HG02623 (cell line): ENCODE measurements at regions not wholly inside any gene's neighbourhood (a gene's known extent, or its start where the extent isn't known, plus 50 kb on each side); places are given as distances from the start of the nearest gene placed in this dataset.

ENCODE experiments used
- ATAC-seq: cut with Tn5 transposase; IDR thresholded peaks from one replicate; pipeline ENCODE4 v1.9.1; 2021; ENCODE audit warnings: moderate library complexity; ENCODE audit not compliant: unreplicated experiment

DNA sequence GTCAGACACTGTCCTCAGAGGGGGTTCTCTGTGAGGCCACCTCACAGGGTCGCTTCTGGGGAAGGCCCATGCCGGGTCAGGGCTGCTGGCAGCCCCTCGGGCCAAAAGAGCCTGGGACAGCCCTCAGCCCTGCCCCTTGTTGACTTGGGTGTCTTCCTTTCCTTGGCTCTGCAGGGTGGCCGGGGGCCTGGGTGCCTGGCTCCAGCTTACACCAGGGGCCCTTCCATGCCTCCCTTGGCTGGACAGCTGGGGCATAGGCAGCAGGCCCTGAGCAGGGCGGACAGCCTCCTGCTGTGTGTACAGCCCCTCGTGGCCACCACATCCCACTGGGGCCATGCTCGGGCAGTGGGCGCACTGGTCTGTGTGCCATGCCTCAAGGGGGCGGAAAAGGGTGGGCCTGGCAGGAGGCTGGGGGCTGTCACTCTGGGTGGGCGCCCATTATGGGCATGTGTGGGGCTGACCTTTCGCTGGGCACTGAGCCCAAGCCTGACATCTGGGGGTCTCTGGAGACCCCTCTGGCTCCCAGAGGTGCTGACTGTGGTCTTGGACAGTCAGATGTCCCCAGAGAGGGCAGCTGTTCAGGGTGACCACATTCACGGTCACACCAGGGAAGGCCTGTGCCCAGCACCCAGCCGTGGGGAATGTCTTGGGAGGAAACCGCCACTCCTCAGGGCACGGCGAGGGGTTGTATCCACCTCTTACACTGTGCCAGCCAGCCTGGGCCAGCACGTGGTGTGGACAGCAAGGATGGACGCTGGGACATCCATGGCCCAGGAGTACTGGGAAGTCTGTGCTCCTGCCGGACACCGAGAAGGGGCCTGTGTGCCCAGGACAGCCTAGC lies 313.3 kb downstream of the TMEM121 start:
- no peak for ATAC-seq

DNA sequence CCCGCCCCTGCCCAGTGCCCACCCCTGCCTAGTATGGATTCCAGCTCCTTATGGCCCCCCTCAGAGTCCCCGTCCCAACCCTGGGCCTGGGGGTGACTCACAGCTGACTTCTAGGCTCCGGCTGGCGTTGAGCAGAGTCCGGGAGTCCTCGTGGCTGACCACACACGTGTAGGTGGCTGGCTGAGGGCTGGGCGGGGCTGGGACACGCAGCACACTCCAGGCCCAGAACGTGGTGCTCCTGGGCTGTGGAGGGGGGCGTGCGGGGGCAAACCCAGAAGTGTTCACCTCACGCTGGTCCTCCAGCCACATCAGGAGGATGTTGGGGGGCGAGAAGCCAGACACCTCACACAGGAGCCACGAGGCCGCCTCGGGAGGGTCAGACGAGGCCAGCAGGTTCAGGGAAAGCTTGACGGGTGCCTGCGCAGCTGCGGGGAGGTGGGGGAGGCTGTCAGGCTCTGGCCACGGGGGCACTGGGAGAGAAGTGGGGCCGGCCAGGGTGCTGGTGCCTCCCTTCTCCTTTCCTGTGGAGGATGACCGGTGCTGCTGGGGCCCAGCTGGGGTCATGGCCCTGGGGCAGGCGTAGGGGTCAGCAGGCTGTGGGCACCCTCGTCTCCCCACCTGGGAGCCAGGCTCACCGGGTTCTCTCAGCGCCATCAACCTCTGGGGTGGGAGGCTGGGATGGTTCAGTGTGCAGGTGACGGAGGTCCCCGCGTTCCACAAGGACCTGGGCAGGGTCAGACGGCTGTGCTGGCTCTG lies 314.1 kb downstream of the TMEM121 start:
- no peak for ATAC-seq

DNA sequence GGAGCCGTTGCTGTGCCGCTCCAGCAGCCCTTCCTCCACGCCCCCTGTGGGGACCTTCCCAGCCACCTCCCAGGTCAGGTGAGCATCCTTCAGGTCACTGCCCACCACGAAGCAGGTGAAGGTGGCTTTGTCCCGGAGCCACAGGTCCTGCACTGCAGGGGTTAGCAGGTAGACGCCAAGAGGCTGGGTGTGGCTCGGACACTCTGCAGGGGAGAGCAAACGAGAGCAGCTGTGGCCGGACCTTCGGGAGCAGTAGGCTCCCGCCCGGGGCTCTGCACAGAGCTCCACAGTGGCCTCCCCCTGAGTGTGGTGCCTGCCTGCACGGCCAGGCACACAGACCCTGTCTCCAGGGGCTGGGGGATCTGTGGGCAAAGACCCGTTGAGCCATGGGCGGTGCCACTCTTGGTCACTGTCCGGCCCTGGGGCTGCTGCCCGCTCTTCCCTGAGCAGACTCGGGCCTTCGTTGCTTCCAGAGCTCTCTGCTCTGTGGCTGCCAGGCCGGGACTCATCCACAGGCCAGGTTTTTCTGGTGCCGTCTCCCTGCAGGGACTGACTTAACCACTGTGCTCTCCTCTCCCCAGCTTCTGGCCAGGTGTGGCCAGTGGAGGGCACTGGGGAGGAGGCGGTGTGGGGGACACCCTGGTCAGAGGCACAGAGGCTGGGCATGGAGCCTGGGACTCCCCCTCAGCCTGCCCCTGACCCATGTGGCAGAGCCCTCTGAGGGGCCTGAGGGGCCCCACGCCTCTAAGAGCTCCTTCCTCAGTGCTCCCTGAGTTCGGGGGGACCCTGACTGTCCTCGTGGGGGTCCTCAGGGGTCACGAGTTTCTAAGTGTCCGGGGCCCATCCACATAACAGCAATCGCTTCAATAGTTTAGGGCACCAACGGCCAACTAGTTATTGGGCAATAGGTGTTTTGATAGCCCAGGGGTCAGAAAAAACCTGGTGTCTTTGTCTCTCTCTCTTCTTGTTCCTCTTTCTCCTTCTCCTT lies 314.9 kb downstream of the TMEM121 start:
- ATAC-seq: no peak

DNA sequence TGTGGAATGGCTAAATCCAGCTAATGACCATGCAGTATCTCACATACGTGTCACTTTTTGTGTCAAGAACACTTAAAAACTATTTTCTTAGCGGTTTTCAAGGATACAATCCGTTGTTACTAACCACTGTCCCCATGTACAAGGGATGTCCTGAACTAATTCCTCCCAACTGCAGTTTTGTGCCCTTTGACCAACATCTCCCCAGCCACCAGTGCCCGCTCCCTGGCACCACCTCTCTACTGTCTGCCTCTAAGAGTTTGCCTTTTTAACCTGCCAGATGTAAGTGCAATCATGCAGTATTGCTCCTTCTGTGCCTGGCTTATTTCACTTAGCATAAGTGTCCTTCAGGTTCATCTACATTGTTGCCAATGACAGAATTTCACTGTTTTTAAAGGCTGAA lies 315.7 kb downstream of the TMEM121 start:
- no peak for ATAC-seq

DNA sequence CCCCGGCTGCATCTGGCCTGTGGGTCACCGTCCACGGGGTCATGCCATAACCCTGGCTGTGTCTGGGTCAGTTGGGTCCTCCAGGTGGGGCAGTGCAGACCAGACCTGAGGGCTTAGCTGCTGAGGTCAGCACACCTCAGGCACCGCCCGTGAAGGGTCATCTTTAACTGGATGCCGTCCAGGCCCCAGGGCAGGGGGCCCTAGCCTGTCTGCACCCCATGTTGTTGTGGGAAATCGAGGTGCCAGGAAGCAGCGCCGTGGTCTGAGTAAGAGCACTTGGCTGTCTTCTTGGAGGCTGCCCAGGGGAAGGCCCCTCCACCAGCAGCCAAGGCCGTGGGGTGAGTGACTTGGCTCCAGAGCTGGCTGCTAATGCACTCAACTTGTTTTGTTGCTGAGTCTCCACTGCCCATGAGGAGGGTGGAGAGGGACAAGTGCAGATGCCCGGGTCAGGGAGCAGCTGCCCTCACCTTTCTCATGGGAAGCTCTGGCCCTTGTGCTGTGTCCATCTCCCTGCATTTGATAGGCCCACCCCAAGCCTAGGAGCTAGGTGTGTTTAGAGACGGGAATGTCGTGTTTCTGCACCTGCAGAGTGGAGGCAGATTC lies 317.2 kb downstream of the TMEM121 start:
- ATAC-seq: no peak

DNA sequence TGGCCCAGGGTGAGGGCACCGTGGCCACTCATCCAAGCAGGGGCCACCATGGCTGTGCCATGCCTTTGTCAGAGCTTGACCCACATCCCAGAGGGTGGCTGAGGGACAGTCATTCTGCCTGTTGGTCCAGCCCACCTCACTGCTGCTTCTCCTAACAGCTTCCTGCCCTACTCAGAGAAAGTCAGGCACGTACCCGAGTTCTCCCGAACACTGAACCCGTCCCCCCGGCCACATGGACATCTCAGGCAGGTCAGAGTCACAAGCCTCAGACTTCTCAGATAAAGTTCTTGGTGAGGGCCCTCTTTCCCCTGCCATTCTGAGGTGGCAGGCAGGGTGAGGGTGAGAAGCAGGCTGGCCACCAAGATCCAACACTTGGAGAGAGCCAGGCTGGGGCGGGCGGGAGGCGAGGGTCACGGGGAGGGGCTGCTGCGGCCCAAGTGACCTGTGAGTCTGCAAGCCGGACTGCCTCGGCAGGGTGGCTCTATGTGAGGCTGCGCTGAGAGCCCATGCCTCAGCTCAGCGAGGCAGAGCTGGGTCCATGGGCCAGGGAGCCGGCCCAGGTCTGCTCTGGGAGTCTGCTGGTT lies 317.8 kb downstream of the TMEM121 start:
- no peak for ATAC-seq

DNA sequence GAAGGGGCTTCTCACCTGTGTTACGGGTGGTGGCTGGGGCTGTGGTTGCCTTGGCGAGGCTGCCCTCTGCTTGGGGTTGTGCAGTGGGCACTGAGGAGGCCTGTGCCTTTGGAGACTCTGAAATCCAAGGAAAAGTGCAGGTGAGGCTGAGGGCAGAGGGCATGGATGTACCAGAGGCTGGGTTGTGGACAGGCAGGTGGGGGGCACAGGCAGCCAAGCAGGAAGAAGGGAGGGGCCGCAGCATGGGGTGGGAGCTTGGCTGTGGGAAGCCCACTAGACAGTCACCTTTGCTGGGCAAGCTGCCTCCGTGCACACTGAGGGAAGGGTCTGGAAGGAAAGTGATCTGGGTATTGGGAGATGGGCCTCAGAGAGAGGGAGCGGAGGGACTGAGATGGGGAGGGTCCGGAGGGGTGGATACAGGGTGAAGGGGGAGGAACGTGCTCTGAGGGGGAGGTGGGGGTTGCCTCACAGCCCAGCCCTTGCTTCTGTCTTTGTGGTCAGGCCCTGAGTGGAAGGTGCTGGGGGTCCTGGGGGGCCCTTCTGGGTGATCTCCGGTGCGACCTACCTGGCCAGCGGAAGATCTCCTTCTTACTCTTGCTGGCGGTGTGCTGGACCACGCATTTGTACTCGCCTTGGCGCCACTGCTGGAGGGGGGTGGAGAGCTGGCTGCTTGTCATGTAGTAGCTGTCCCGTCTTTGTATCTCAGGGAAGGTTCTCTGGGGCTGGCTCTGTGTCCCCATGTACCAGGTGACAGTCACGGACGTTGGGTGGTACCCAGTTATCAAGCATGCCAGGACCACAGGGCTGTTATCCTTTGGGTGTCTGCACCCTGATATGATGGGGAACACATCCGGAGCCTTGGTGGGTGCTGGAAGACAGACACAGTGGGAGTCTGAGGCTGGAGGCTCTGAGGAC lies 318.7 kb downstream of the TMEM121 start:
- no peak for ATAC-seq

DNA sequence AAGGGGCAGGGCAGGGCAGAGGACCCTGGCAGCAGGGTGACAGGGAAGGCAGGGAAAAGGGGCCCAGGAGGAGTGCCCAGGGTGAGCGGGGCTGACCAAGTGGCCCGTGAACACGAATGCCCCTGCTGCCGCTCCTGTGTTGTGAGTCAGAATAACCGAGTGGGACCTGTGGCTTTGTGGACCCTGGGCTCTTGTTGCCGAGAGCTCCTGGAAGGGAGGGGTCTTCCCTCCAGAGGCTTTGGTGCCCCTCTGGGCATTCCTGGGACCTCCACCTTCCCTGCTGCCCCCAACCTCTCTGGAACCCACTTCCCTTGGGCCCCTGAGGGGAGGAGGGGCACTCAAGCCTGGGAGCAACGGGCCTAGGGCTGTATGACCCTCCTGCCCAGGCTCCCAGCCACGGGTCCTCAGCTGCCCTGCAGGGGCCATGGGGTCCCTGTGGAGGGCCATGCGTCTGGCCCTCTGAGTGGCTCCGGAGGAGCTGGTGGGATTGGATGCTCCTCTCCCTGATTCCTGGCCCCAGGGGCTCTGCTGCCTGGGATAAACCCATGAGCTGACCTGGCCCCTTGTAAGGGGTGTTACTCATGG lies 319.4 kb downstream of the TMEM121 start:
- no peak for ATAC-seq

DNA sequence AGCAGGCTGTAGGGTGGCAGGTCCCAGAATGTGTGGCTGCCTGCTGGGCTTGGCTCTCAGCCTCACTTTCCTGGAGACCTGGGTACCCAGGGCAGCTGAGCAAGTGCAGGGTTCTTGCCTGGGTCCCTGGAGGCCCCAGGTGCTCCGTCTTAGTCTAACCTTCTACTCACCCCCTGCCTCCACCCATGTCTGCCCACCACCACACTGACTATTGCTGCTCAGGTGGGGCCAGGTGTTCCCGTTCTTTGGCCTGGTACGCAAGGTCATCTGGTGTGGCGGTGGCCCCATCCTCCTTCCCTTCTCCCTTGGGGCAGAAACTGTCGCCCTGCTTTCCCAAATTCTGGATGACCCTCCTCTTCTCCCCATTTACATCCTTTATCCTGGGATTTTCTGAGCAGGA lies 319.9 kb downstream of the TMEM121 start:
- ATAC-seq: no peak

DNA sequence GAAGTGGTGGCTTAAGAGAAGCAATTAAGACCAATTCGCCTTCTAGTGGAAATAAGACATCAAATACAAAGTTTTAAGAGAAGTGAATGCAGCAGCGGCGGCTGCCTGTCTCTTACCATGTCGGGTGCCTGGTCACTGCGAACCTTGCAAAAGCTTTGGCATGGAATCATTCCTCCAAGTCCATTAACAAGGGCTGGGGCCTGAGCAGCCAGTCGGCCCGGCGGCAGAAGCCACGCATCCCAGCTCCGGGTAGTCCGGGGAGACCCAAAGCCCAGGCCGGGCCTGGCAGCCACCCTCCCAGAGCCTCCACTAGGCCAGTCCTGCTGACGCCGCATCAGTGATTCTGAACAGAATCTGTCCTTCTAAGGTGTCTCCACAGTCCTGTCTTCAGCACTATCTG lies 321.0 kb downstream of the TMEM121 start:
- no peak for ATAC-seq

DNA sequence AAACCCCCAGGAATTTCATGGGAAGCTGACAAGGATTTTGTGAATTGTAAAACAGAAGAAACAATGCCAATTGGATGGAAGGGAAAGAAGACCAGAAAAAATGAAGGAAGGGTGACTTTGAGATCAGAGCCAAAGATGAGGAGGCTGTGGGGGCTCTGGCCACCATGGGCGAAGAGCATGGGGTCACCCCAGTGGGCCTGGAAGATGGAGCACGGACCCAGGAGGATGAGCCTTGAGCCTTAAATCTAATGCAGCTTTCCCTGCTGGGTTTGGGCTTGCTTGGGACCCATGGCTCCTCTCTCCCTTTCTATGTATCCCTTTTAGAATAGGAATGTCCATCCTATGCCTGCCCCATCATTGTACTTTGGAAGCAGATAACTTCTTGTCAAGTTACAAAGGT lies 322.2 kb downstream of the TMEM121 start:
- no peak for ATAC-seq

DNA sequence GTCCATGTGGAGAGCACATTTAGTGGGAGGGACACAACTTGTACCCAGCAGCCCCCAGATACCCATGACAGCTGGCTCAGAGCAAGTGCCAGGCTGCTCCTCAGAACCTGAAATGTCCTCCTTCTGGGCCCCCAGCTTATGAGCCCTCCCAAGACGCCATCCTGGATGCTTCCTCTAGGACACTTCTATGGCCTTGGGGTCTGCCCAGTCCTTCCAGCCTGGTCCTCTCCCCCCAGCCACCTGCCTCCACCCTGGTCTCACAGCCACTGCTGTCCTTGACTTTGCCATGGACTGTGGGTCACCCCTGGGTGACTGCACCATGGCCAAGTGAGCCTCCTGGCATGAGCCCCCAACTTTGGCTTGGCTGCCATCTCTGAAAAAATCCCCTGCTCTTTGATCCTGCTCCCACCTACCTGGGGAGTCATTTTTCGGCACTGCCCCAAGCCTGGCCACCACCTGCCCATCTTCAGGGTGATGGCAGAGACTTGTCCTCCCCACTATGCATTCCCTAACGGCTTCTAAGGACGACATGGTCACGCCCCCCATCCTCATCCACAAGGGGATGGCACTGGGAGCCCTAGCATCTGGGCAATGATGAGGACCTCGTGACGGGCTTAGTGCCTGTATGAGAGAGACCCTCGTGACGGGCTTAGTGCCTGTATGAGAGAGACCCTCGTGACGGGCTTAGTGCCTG lies 323.7 kb downstream of the TMEM121 start:
- ATAC-seq: no peak

DNA sequence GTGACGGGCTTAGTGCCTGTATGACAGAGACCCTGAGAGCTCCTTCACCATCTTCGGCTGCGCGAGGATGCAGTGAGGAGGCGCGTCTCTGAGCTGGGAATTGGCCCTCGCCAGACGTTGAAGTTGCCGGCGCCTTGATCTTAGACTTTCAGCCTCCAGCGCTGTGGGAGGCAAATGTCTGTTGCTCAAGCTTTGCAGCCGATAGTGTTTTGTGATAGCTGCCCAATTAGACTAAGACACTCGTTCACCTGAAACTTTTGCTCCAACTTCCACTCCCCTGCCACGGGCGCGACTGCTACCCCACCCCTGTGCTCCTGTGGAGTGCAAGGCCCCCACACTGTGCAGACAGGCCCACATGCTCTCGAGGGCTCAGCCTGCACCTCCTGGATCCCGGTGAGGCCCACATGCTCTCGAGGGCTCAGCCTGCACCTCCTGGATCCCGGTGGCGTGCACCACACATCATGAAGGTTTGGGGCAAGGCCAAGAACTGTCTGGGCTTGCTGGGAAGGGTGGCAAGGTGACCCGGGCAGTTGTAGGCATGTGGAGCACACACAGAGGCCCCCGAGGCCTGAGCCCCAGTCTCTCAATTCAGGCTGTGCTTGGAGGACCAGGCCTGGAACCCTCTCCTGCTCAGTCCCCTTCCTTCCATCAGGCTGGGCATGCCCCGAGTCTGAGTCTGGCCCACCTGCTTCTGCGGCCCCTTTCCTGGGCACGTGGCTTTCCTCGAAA lies 324.6 kb downstream of the TMEM121 start:
- no peak for ATAC-seq

DNA sequence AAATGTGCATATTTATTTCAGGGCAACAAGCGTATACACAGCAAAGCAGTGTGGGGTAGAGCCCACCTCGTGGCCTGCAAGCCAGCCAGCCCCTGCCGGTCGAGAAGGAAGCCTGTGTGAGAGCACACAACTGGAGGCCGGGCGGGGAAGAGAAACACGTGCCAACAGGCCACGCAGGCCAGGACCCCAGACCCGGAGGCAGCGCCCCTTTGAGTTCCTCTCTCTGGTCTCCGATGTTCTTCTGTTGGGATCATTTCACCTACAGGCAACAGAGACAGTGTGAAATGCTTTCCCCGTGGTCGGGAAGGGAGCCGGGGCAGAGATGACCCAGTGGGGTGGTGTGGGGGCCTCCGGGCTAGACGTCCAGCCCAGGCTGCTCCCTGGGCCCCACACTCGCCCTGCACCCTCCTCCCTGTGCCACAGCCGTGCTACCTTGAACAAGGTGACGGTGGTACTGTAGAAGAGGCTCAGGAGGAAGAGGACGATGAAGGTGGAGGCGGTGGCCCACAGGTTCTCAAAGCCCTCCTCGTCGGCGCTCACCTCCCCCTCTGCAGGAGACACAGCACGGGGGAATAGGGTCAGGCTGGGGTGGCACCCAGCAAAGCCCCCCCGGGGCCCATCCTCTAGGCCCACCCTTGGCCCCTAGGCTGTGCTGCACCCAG lies 325.5 kb downstream of the TMEM121 start:
- no peak for ATAC-seq

DNA sequence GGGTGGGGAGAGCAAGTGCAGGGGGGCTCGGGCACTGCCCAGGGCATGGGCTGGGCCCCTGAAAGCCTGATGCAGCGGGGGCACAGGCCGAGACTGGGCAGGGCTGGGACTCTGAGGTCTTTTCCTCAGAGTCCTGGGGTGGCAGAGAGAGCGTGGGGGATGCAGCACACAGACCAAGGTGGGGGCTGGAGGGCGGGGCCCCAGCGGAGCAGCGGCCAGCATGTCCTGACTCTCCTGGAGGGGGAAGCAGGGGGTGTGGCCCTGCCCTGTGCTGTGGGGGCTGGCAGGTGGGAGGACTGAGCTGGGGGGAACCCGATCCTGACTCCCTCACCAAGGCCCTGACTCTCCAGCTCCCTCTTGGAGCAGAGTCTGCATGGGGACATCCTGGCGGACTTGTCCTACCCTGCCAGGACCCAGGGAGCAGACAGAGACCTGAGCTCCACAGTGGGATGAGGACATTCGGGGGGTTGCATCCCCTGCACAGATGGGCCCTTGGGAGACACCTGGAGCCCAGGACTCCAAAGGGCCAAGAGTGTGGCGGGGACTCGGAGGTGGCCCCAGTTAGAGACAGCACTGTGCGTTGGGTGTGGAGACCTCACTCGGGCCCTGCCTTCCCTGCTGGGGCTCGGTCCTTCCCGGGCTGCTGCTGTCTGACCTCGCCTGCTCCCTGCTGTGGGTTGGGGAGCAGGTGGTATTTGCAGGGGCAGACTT lies 326.1 kb downstream of the TMEM121 start:
- ATAC-seq: no peak

DNA sequence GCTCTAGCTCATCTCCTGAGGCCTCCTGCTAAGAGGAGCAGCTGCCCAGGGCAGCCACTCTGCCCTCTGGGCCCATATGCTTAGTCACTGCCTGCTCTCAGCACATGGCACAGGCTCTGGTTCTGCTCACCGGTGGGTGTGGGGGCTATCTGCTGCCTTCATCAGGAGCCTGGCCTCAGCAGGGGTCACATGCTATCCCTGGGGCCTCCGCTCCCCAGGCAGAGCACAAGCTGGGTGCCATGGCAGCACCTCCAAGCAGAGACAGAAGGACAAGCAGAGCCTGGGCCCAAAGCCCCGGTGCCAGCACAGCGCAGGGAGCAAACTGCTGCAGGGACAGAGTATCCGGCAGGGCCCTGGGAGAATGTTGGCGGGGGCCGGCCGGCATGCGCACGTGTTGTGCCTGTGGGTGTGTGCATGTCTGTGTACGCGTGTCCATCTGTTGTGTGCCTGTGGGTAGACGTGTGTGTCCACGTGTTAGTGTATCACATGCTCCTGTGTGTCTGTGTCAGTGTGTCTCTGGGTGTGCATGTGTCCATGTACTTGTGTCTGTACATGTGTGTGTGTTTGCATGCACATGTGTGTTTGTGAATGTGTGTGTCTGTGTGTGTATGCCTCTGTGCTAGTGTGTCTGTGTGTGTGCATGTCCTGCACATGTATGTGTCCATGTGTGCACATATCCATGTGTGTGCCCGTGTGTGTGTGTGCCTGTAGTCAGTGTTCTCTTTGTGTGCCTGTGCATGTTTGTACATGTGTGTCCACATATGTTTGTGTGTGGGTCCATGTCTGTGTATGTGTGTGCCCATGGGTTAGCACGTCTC lies 326.9 kb downstream of the TMEM121 start:
- no peak for ATAC-seq
